ENCODE measurements at regions not wholly inside any gene's neighbourhood (a gene's known extent, or its start where the extent isn't known, plus 50 kb on each side); places are given as distances from the start of the nearest gene placed in this dataset.

DNA sequence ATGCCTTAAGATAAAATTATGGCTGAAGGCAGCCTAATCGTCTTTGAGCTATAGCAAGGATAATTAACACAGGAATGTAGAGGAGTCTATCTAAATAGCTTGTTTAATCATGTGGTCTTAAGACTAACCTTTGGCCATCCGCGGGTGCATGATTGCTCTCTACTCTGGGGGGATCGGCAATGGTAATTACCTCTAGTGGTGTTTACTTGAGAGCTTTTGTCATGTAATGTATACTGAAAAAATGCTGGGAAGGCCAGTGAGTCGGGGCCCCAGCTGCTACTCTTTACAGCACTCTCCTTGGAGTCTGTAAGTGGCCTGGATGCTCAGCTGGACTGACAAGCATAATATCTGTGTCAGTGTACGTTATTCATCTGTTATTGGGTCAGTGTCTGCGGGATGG lies 65.5 kb upstream of the GNPDA2 start:
- H3K9me3 ChIP-seq: peaks cover 0 to 6% (median under 1%) of the 10 kb centered on the region in 4 donors
- H3K27me3 ChIP-seq: no peaks in the 10 kb centered on the region
- H3K4me1 ChIP-seq: no peaks in the 10 kb centered on the region
- TF ChIP-seq EP300 (IDR thresholded peaks at IDR 0.05) (no peak), POLR2AphosphoS5 (IDR thresholded peaks at IDR 0.05) (no peak), POLR2A (IDR thresholded peaks at IDR 0.05) (no peak)
- TF ChIP-seq, protein P1, sequence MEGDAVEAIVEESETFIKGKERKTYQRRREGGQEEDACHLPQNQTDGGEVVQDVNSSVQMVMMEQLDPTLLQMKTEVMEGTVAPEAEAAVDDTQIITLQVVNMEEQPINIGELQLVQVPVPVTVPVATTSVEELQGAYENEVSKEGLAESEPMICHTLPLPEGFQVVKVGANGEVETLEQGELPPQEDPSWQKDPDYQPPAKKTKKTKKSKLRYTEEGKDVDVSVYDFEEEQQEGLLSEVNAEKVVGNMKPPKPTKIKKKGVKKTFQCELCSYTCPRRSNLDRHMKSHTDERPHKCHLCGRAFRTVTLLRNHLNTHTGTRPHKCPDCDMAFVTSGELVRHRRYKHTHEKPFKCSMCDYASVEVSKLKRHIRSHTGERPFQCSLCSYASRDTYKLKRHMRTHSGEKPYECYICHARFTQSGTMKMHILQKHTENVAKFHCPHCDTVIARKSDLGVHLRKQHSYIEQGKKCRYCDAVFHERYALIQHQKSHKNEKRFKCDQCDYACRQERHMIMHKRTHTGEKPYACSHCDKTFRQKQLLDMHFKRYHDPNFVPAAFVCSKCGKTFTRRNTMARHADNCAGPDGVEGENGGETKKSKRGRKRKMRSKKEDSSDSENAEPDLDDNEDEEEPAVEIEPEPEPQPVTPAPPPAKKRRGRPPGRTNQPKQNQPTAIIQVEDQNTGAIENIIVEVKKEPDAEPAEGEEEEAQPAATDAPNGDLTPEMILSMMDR (IDR thresholded peaks at IDR 0.05): no peak
- WGBS, 5 donors: 56 to 64% (median 60%) methylated on average over 7 of the region's 7 CpGs
- H3K27ac ChIP-seq: no peak overlapping the region
- no peak overlapping the region for H3K4me3 ChIP-seq
- intact Hi-C loops (cut with DNase I; ENCODE audit: low total_unique reads): no loop called here
- H3K36me3 ChIP-seq: no peaks in the 10 kb centered on the region
- DNase-seq: no peak

DNA sequence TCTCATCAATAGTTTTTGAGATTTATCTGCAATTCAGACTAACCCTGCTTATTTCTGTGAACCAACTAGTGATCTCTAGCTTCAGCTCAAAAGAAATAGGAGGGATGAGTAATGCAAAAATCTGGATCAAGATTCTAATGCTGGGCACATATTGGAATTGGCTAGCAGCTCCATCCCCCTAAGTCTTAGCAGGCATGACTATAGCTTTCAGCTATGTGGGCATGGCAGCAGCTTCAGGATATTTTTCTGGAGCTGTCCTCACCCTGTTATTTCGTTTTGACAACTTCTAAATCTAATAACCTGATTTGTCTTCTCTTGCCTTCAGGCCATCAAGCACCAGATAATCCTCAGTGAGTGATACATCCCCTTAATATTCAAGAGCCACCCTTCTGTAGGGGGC lies 50.8 kb upstream of the GNPDA2 start:
- Histone ChIP-seq H3K4me3 (no peak overlapping the region), H3K36me3 (no peaks in the 10 kb centered on the region), H3K9me3 (peaks cover 0 to 14% (median 7%) of the 10 kb centered on the region in 4 donors), H3K27ac (no peak overlapping the region), H3K27me3 (no peaks in the 10 kb centered on the region), H3K4me1 (no peaks in the 10 kb centered on the region)
- TF ChIP-seq POLR2A (IDR thresholded peaks at IDR 0.05): no peak
- TF ChIP-seq POLR2AphosphoS5 (IDR thresholded peaks at IDR 0.05): no peak
- TF ChIP-seq, protein P1 (IDR thresholded peaks at IDR 0.05): no peak
- no peak for TF ChIP-seq EP300 (IDR thresholded peaks at IDR 0.05)
- DNase-seq: no peak
- intact Hi-C loops (cut with DNase I; ENCODE audit: low total_unique reads): no loop called here
- WGBS, 5 donors: 0 to 25% (median 7%) methylated on average over 1 of the region's 1 CpG

Small RNA genes in the stretch of these regions (small RNA-seq; reads per million reads assigned to genes)
- 0 reads per million in 4 donors for gene RNU6-931P

Measured in stomach (tissue), 8 donors.